ENCODE measurements at regions not wholly inside any gene's neighbourhood (a gene's known extent, or its start where the extent isn't known, plus 50 kb on each side); places are given as distances from the start of the nearest gene placed in this dataset.
"Not testable (repeated sequence)": the region's sequence is repeated elsewhere in the genome, so short reads cannot be mapped to it uniquely, and the experiment has no call there.

DNA sequence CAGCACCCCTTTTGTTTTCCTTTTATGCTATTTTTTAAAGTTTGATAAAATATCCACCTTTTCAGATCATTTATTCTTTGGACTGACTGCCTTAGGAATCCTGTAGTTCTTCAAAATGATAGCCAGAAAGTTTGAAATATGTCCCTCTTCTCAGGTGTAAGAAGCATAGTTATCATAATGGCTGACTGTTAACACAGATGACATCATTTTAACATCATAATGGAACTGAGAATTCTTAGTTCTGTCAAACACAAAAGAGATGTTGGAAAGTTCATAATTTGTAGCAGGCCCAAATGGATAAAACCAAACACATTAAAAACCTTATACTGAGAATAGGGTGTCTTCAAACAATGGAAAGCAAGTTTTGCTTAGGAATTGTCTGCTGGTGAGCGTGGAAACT lies 1254.4 kb downstream of the ADGRL3 start:
- in situ Hi-C loops (cut with MboI; ENCODE audit: low sequenced_read_pairs, unreplicated experiment), result no loop called here
- TF ChIP-seq, protein P1, sequence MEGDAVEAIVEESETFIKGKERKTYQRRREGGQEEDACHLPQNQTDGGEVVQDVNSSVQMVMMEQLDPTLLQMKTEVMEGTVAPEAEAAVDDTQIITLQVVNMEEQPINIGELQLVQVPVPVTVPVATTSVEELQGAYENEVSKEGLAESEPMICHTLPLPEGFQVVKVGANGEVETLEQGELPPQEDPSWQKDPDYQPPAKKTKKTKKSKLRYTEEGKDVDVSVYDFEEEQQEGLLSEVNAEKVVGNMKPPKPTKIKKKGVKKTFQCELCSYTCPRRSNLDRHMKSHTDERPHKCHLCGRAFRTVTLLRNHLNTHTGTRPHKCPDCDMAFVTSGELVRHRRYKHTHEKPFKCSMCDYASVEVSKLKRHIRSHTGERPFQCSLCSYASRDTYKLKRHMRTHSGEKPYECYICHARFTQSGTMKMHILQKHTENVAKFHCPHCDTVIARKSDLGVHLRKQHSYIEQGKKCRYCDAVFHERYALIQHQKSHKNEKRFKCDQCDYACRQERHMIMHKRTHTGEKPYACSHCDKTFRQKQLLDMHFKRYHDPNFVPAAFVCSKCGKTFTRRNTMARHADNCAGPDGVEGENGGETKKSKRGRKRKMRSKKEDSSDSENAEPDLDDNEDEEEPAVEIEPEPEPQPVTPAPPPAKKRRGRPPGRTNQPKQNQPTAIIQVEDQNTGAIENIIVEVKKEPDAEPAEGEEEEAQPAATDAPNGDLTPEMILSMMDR (IDR thresholded peaks at IDR 0.05; ENCODE audit: borderline replicate concordance, control extremely low read depth, extremely low read depth, insufficient read depth, missing control alignments), result no peak
- DNase-seq (ENCODE audit: low spot score), result no peak

DNA sequence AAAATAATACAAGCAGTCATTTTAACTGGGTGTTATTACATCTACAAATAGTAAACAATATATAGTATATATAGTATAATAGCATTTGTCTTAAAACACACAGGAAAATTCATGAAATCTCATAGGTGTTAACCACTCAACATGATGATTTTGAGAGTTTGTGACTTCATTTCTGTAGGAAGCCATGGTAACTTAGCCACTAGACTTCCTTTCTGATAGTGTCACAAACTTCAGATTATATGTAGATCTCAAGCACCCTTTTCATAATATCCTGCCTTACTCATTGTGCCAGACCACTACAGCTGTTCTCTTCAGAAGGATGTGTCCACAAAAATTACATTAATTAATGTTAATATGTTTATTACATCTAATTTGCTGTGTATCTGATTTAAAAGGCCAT lies 1250.6 kb downstream of the ADGRL3 start:
- in situ Hi-C loops (cut with MboI; ENCODE audit: low sequenced_read_pairs, unreplicated experiment), result no loop called here
- DNase-seq (ENCODE audit: low spot score), result no peak
- TF ChIP-seq, protein P1 (IDR thresholded peaks at IDR 0.05; ENCODE audit: borderline replicate concordance, control extremely low read depth, extremely low read depth, insufficient read depth, missing control alignments), result no peak

DNA sequence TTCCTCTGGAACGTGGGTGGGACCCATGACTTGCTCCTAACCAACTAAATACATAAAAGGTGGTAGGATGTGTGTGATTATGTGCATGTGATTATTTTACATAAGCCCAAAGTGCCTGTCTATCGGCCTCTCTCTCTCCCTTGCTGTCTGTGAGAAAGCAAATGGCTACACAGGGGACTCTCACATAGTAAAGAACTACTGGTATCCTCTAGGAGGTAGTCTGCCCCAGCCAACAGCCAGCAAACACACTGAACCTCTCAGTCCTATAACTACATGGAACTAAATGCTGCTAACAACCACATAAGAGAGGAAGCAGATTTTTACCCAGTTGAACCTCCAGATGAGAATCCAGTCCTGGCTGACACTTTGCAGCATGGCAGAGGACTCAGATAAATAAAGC lies 1249.4 kb downstream of the ADGRL3 start:
- DNase-seq (ENCODE audit: low spot score), result no peak
- TF ChIP-seq, protein P1 (IDR thresholded peaks at IDR 0.05; ENCODE audit: borderline replicate concordance, control extremely low read depth, extremely low read depth, insufficient read depth, missing control alignments), result no peak
- in situ Hi-C loops (cut with MboI; ENCODE audit: low sequenced_read_pairs, unreplicated experiment), result no loop called here

DNA sequence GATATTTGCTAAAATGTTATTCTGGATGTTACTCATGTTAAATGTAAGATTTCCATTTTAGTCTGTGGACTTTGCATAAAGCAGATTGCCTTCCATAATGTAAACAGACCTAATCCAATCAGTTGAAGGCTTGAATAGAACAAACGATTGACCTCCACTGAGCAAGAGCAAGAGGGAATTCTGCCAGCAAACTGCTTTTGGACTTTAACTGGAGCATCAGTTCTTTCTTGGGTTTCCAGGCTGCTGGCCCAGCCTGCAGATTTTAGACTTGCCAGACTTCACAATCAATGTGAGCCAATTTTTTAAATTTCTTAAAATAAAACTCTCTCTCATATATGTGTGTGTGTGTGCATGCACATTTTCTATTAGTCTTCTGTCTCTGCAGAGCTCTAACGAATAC lies 1248.8 kb downstream of the ADGRL3 start:
- no peak for DNase-seq (ENCODE audit: low spot score)
- TF ChIP-seq, protein P1 (IDR thresholded peaks at IDR 0.05; ENCODE audit: borderline replicate concordance, control extremely low read depth, extremely low read depth, insufficient read depth, missing control alignments), result no peak

DNA sequence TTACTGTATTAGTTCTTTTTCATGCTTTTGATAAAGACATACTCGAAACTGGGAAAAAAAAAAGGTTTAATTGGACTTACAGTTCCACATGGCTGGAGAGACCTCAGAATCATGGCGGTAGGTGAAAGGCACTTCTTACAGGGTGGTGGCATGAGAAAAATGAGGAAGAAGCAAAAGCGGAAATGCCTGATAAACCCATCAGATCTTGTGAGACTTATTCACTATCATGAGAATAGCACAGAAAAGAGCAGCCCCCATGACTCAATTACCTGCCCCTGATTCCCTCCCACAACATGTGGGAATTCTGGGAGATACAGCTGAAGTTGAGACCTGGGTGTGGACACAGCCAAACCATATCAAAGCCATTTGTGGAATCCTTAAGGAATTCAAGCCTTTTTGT lies 1238.9 kb downstream of the ADGRL3 start:
- in situ Hi-C loops (cut with MboI; ENCODE audit: low sequenced_read_pairs, unreplicated experiment), result no loop called here
- no peak for DNase-seq (ENCODE audit: low spot score)
- TF ChIP-seq, protein P1 (IDR thresholded peaks at IDR 0.05; ENCODE audit: borderline replicate concordance, control extremely low read depth, extremely low read depth, insufficient read depth, missing control alignments), result no peak

More for the DNA sequence above, 1248.8 kb downstream of the ADGRL3 start:
- in situ Hi-C loops (cut with MboI; ENCODE audit: low sequenced_read_pairs, unreplicated experiment), result no loop called here

DNA sequence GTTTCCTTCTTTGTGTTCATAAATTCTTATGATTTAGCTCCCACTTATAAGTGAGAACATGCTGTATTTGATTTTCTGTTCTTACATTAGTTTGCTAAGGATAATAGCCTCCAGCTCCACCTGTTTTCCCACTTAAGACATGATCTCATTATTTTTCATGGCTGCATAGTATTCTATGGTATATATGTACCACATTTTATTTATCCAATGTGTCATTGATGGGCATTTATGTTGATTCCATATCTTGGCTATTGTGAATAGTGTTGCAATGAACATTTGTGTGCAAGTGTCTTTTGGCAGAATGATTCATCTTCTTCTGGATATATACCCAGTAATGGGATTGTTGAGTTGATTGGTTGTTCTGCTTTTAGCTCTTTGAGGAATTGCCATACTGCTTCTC lies 1234.8 kb downstream of the ADGRL3 start:
- DNase-seq (ENCODE audit: low spot score), result no peak
- in situ Hi-C loops (cut with MboI; ENCODE audit: low sequenced_read_pairs, unreplicated experiment), result no loop called here
- TF ChIP-seq, protein P1 (IDR thresholded peaks at IDR 0.05; ENCODE audit: borderline replicate concordance, control extremely low read depth, extremely low read depth, insufficient read depth, missing control alignments), result no peak

DNA sequence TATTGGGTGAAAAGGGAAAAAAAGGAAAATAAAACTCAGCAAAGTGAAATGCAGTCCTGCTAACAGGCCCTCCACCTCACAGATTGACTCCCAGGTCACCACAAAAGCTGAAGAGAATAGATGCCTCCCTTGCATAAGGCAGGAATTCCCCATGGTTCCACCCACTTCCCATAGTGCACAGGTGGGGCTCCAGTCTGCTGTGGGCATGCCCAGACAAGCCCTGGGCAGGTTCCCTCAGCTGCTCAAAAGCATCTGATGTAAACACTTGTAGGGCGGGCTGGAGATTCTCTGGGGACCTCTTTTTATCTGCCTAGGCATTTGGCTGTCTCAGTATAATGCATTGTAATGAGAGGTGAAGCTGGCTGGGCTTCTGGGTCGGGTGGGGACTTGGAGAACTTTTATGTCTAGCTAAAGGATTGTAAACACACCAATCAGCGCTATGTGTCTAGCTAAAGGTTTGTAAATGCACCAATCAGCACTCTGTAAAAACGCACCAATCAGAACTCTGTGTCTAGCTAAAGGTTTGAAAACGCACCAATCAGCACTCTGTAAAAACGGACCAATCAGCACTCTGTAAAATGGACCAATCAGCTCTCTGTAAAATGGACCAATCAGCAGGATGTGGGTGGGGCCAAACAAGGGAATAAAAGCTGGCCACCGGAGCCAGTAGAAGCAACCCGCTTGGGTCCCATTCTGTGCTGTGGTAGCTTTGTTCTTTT lies 1231.5 kb downstream of the ADGRL3 start:
- DNase-seq (ENCODE audit: low spot score); in situ Hi-C loops (cut with MboI; ENCODE audit: low sequenced_read_pairs, unreplicated experiment): not testable (repeated sequence)
